K562 (cell line): ENCODE measurements at regions not wholly inside any gene's neighbourhood (a gene's known extent, or its start where the extent isn't known, plus 50 kb on each side); places are given as distances from the start of the nearest gene placed in this dataset.

Source experiments
- ATAC-seq: fragments of 200-7000 bp; cut with Tn5 transposase; 3 replicates; pipeline ENCODE4 v1.9.1; 2020; ENCODE audit warnings: moderate library complexity
- BruUV-seq: library from RNA; stranded (reverse); fragments of 400-500 nt; replicated peaks from 2 replicates; lab custom pipeline; 2021; lab: Mats Ljungman, UMichigan
- CTCF ChIA-PET: fragments of 300-600 bp; formaldehyde crosslinking; extraction: SDS; loops from one replicate; lab custom pipeline; 2021; ENCODE audit warnings: low intra/inter-chr PET ratio; lab: Yijun Ruan, JAX
- POLR2A ChIA-PET: fragments of 300-600, 350-650 bp; sonication (Branson Sonifier 250); formaldehyde crosslinking; extraction: SDS; loops from one replicate; lab custom pipeline; 2021; ENCODE audit warnings: antibody characterized with exemption, inconsistent platforms; lab: Yijun Ruan, JAX
- DNase-seq, 4 experiments: peaks; one replicate each; pipeline versions ENCODE4 v3.0.0 to v3.0.0-alpha.2; 2011 to 2018; ENCODE audit warnings: low spot score in 3 of 4, mixed read lengths in 3 of 4; ENCODE audit errors: extremely low read depth in 1 of 4
- FAIRE-seq: peaks from 2 replicates; lab custom pipeline; 2011; peaks lifted over from hg19 to GRCh38; lab: Jason Lieb, UNC
- H2AFZ ChIP-seq: 2 replicates; pipeline ENCODE4 v1.6.0; 2011; ENCODE audit warnings: low read depth, low read length, control low read depth, inconsistent platforms
- H3K27ac ChIP-seq: fragments of 200-600 bp; 3 replicates; pipeline ENCODE4 v1.8.0; 2011; ENCODE audit warnings: low read depth, mild to moderate bottlenecking, control low read depth, inconsistent platforms, low read length, moderate library complexity, mixed read lengths; ENCODE audit errors: extremely low read depth
- H3K27me3 ChIP-seq, 2 experiments: fragments of 300-600 bp in 1 of 2; 2 replicates in 1 of 2; 3 replicates in 1 of 2; pipeline versions ENCODE4 v1.6.0 to v1.8.0; 2011; ENCODE audit warnings: inconsistent platforms in 2 of 2, low read length in 2 of 2, mild to moderate bottlenecking in 1 of 2, mixed read lengths in 1 of 2, moderate library complexity in 1 of 2; ENCODE audit not compliant: control insufficient read depth in 2 of 2, insufficient read depth in 2 of 2
- H3K36me3 ChIP-seq: fragments of 300-600 bp; 3 replicates; pipeline ENCODE4 v1.8.0; 2011; ENCODE audit warnings: mild to moderate bottlenecking, low read length, inconsistent platforms; ENCODE audit not compliant: control insufficient read depth, insufficient read depth
- H3K4me1 ChIP-seq, 2 experiments: fragments of 200-600 bp in 1 of 2; replicated peaks in 1 of 2; 2 replicates in 1 of 2; 3 replicates in 1 of 2; pipeline versions ENCODE4 v1.5.1 to v1.8.0; 2011; ENCODE audit warnings: inconsistent platforms in 2 of 2, low read length in 2 of 2, mild to moderate bottlenecking in 1 of 2, mixed read lengths in 1 of 2, moderate library complexity in 1 of 2; ENCODE audit not compliant: control insufficient read depth in 2 of 2, insufficient read depth in 2 of 2
- H3K4me2 ChIP-seq: 2 replicates; pipeline ENCODE4 v1.6.1; 2011; ENCODE audit warnings: low read length, control low read depth, inconsistent platforms, mixed read lengths; ENCODE audit not compliant: insufficient read depth
- H3K4me3 ChIP-seq: fragments of 200-600 bp; sonication (generic), shearing (Covaris generic); 2 replicates; pipeline ENCODE4 v1.5.1; 2016; ENCODE audit warnings: control low read depth, inconsistent platforms
- H3K79me2 ChIP-seq: fragments of 200-600 bp; 3 replicates; pipeline ENCODE4 v1.8.0; 2011; ENCODE audit warnings: low read length, inconsistent platforms; ENCODE audit not compliant: control insufficient read depth, insufficient read depth
- H3K9ac ChIP-seq, 2 experiments: 2 replicates each; pipeline versions ENCODE4 v1.6.0 to v1.6.1; 2011; ENCODE audit warnings: low read depth in 2 of 2, low read length in 2 of 2, control low read depth in 1 of 2, inconsistent platforms in 1 of 2, mild to moderate bottlenecking in 1 of 2, mixed read lengths in 1 of 2; ENCODE audit not compliant: insufficient read depth in 1 of 2
- H3K9me1 ChIP-seq: one replicate; pipeline ENCODE4 v1.6.0; 2011; ENCODE audit warnings: inconsistent platforms, mild to moderate bottlenecking, low read length, moderate library complexity; ENCODE audit not compliant: control insufficient read depth, insufficient read depth
- H3K9me3 ChIP-seq: replicated peaks from 2 replicates; pipeline ENCODE4 v1.5.1; 2011; ENCODE audit warnings: low read depth, low read length, inconsistent platforms; ENCODE audit not compliant: control insufficient read depth, insufficient read depth
- H4K20me1 ChIP-seq: replicated peaks from 2 replicates; pipeline ENCODE4 v1.6.1; 2011; ENCODE audit warnings: low read length, inconsistent platforms, mixed read lengths; ENCODE audit not compliant: control insufficient read depth, insufficient read depth
- CHCHD3 ChIP-seq: fragments of 250-450 bp; sonication (Bioruptor Pico); IDR thresholded peaks from 2 replicates; pipeline ENCODE4 v2.1.2; 2022; ENCODE audit warnings: mild to moderate bottlenecking
- HNRNPLL ChIP-seq: fragments of 200-400 bp; formaldehyde crosslinking; IDR thresholded peaks from 2 replicates; pipeline ENCODE4 v1.6.1; 2017; ENCODE audit warnings: low read length, low read depth, mild to moderate bottlenecking; ENCODE audit not compliant: poor library complexity, severe bottlenecking
- NR2F6 ChIP-seq: fragments of 450-650 bp; formaldehyde crosslinking; IDR thresholded peaks from 2 replicates; pipeline ENCODE4 v1.4.0; 2020; ENCODE audit warnings: mild to moderate bottlenecking
- PRMT5 ChIP-seq: sonication (generic); formaldehyde crosslinking; IDR thresholded peaks from 2 replicates; pipeline ENCODE4 v1.5.0; 2020; ENCODE audit warnings: missing genetic modification reagents
- RB1 ChIP-seq: fragments of 450-650 bp; IDR thresholded peaks from 2 replicates; pipeline ENCODE4 v1.6.1; 2017; ENCODE audit warnings: low read depth, mild to moderate bottlenecking
- RBBP5 ChIP-seq: fragments of 200-600 bp; sonication (generic); IDR thresholded peaks from 2 replicates; pipeline ENCODE4 v1.6.1; 2012; ENCODE audit warnings: borderline replicate concordance, mild to moderate bottlenecking, low read length, control low read depth, inconsistent platforms; ENCODE audit not compliant: insufficient read depth, poor library complexity, severe bottlenecking
- SAP30 ChIP-seq: fragments of 200-600 bp; sonication (generic); IDR thresholded peaks from 2 replicates; pipeline ENCODE4 v1.6.1; 2012; ENCODE audit warnings: borderline replicate concordance, low read depth, mild to moderate bottlenecking, moderate library complexity, low read length, control low read depth, inconsistent platforms; ENCODE audit not compliant: insufficient read depth, poor library complexity, severe bottlenecking
- SMARCB1 ChIP-seq: IDR thresholded peaks from 2 replicates; pipeline ENCODE4 v1.6.1; 2011; ENCODE audit warnings: improper control_type of control experiment, low read depth; ENCODE audit not compliant: insufficient read length
- TAF9B ChIP-seq: fragments of 450-650 bp; IDR thresholded peaks from 2 replicates; pipeline ENCODE4 v1.6.1; 2018; ENCODE audit warnings: mild to moderate bottlenecking; ENCODE audit not compliant: partially characterized antibody
- THRAP3 ChIP-seq: fragments of 450-650 bp; IDR thresholded peaks from 2 replicates; pipeline ENCODE4 v1.6.1; 2016; ENCODE audit warnings: mild to moderate bottlenecking, inconsistent platforms, borderline replicate concordance
- UBTF ChIP-seq, 2 experiments: IDR thresholded peaks; 2 replicates each; pipeline ENCODE4 v1.6.1; 2012; ENCODE audit warnings: improper control_type of control experiment in 2 of 2, low read depth in 2 of 2, low read length in 2 of 2, borderline replicate concordance in 1 of 2
- ZNF133 ChIP-seq: fragments of 250-450 bp; sonication (Bioruptor Pico); IDR thresholded peaks from 2 replicates; pipeline ENCODE4 v1.4.0; 2020; ENCODE audit warnings: mild to moderate bottlenecking
- ZNF77 ChIP-seq: fragments of 250-450 bp; sonication (Bioruptor Pico); IDR thresholded peaks from 2 replicates; pipeline ENCODE4 v1.5.0; 2020
- whole genome bisulfite sequencing: fragments of 100-300 bp; shearing (Covaris generic); methylation state at CpG from one replicate; pipeline ENCODE4 v1.1.6; 2016; ENCODE audit warnings: low coverage, mixed read lengths; ENCODE audit not compliant: insufficient coverage; ENCODE audit errors: missing lambda C conversion rate; 5-methylcytosine and 5-hydroxymethylcytosine counted together
- in situ Hi-C: fragments of 300-500 bp; cut with MboI; formaldehyde crosslinking; loops from 4 replicates; pipeline ENCODE4 v1.15.0; 2018; ENCODE audit warnings: inconsistent platforms, mixed read lengths
- intact Hi-C: fragments of 100-400 bp; cut with micrococcal nuclease; formaldehyde crosslinking; loops from 2 replicates; pipeline ENCODE4 v1.14.2; 2022

GRCh38 chr2:41222593-41222992 lies 770.7 kb upstream of the SLC8A1 start (continued):
- no peak for TF ChIP-seq RBBP5

- Histone ChIP-seq H3K9me1 (no peaks in the 10 kb centered on the region), H3K36me3 (no peaks in the 10 kb centered on the region), H3K27me3 (no peaks in the 10 kb centered on the region), H3K9me3 (no peaks in the 10 kb centered on the region), H2AFZ (no peak overlapping the region), H3K9ac (no peak overlapping the region), H3K27ac (no peak overlapping the region), H3K79me2 (no peaks in the 10 kb centered on the region), H3K4me1 (no peaks in the 10 kb centered on the region), H3K4me3 (no peak overlapping the region), H4K20me1 (no peaks in the 10 kb centered on the region), H3K4me2 (no peak overlapping the region)
- in situ Hi-C loops (no loop called here), intact Hi-C loops (no loop called here)
- no peak for DNase-seq
- no peak for FAIRE-seq
- WGBS: 6% methylated on average over 1 of the region's 1 CpG
- CTCF ChIA-PET: no interaction called here
- POLR2A ChIA-PET: no interaction called here
- BruUV-seq: no TSS peak
- no peak for ATAC-seq
- no peak for TF ChIP-seq SMARCB1
- TF ChIP-seq ZNF77 (CRISPR knock-in tag): no peak
- no peak for TF ChIP-seq RB1
- TF ChIP-seq SAP30: no peak
- no peak for TF ChIP-seq PRMT5 (CRISPR knock-in tag)
- no peak for TF ChIP-seq HNRNPLL
- no peak for TF ChIP-seq ZNF133
- TF ChIP-seq NR2F6: no peak
- no peak for TF ChIP-seq TAF9B
- TF ChIP-seq CHCHD3 (CRISPR knock-in tag): no peak
- TF ChIP-seq THRAP3: no peak
- TF ChIP-seq UBTF (IDR thresholded peaks at IDR 0.05; ENCODE audit: borderline replicate concordance in 1 of 2, low read depth in 2 of 2, low read length in 2 of 2): no peak
Measured at GRCh38 chr2:41234093-41234492, 782.2 kb upstream of the SLC8A1 start.
